H1 (cell line): ENCODE measurements at regions not wholly inside any gene's neighbourhood (a gene's known extent, or its start where the extent isn't known, plus 50 kb on each side); places are given as distances from the start of the nearest gene placed in this dataset.

ENCODE experiments used
- ASH2L ChIP-seq: fragments of 200-600, 300-600 bp; sonication (generic); IDR thresholded peaks from one replicate; pipeline ENCODE4 v1.7.1; 2017; ENCODE audit warnings: low read length
- CBX8 ChIP-seq: fragments of 300-800, 300-1000 bp; sonication (generic); IDR thresholded peaks from 2 replicates; pipeline ENCODE4 v1.7.1; 2016; ENCODE audit warnings: low read depth, low read length, borderline replicate concordance
- CEBPB ChIP-seq: IDR thresholded peaks from 2 replicates; pipeline ENCODE4 v1.6.1; 2012; ENCODE audit warnings: low read depth, low read length
- EGR1 ChIP-seq: IDR thresholded peaks from 2 replicates; pipeline ENCODE4 v1.6.1; 2011; ENCODE audit warnings: low read depth, low read length, borderline replicate concordance
- EZH2 ChIP-seq: fragments of 200-600 bp; sonication (generic); IDR thresholded peaks from 2 replicates; pipeline ENCODE4 v1.7.1; 2012; ENCODE audit warnings: low read depth, mild to moderate bottlenecking, moderate library complexity, low read length, inconsistent platforms; ENCODE audit not compliant: severe bottlenecking
- FOSL1 ChIP-seq: IDR thresholded peaks from 2 replicates; pipeline ENCODE4 v1.6.1; 2011; ENCODE audit warnings: mild to moderate bottlenecking, low read depth, low read length, moderate library complexity; ENCODE audit not compliant: insufficient read depth
- KDM1A ChIP-seq: fragments of 200-600, 300-600 bp; sonication (generic); IDR thresholded peaks from 2 replicates; pipeline ENCODE4 v1.7.1; 2016; ENCODE audit warnings: mild to moderate bottlenecking, low read length, borderline replicate concordance
- RBBP5 ChIP-seq: IDR thresholded peaks from 2 replicates; pipeline ENCODE4 v1.7.1; 2012; ENCODE audit warnings: low read depth, mild to moderate bottlenecking, inconsistent platforms, low read length, moderate library complexity, borderline replicate concordance
- SP1 ChIP-seq: IDR thresholded peaks from 2 replicates; pipeline ENCODE4 v1.6.1; 2011; ENCODE audit warnings: low read depth, low read length
- TAF1 ChIP-seq: IDR thresholded peaks from 2 replicates; pipeline ENCODE4 v1.6.1; 2011; ENCODE audit warnings: mild to moderate bottlenecking, low read depth, low read length
- TBP ChIP-seq: IDR thresholded peaks from 2 replicates; pipeline ENCODE4 v1.6.1; 2011; ENCODE audit warnings: low read depth, low read length, improper control_type of control experiment
- TCF12 ChIP-seq: IDR thresholded peaks from 2 replicates; pipeline ENCODE4 v1.6.1; 2011; ENCODE audit warnings: low read depth, mild to moderate bottlenecking, low read length
- TEAD4 ChIP-seq: IDR thresholded peaks from 2 replicates; pipeline ENCODE4 v1.6.1; 2012; ENCODE audit warnings: low read depth, low read length, inconsistent platforms, mixed read lengths
- TF ChIP-seq, protein P1 (sequence below): IDR thresholded peaks from 2 replicates; pipeline ENCODE4 v1.6.1; 2011; ENCODE audit warnings: low read depth, mild to moderate bottlenecking, low read length; ENCODE audit not compliant: insufficient read depth

- 0 out of 2 replicates have a peak, but pooled peaks have one; percentile 26 for TF ChIP-seq KDM1A
- no peak for TF ChIP-seq ASH2L
- TF ChIP-seq SP1: peak; percentile 47; the same call in 1 of the 2 replicates
- no peak for TF ChIP-seq TEAD4
- no peak for TF ChIP-seq EGR1
- TF ChIP-seq FOSL1: no peak
- TF ChIP-seq RBBP5: no peak
- TF ChIP-seq TCF12: no peak
- TF ChIP-seq TBP: no peak
- no peak for TF ChIP-seq CBX8
- peak; percentile 3 for TF ChIP-seq EZH2
- no peak for TF ChIP-seq CEBPB
- peak; percentile 17; the same call in 1 of the 2 replicates for TF ChIP-seq TAF1
- TF ChIP-seq, protein P1, sequence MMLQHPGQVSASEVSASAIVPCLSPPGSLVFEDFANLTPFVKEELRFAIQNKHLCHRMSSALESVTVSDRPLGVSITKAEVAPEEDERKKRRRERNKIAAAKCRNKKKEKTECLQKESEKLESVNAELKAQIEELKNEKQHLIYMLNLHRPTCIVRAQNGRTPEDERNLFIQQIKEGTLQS: no peak
Measured at GRCh38 chr6:156687789-156688619, 89.2 kb upstream of the ARID1B start (continued).
